Adipocyte (in vitro differentiated cells): ENCODE measurements at regions not wholly inside any gene's neighbourhood (a gene's known extent, or its start where the extent isn't known, plus 50 kb on each side); places are given as distances from the start of the nearest gene placed in this dataset.
A peak's percentile ranks its signal among the peaks of the same experiment; 100 is the strongest.

Source experiments
- DNase-seq: peaks from one replicate; pipeline ENCODE4 v3.0.0-alpha.2; 2015; ENCODE audit warnings: low read depth
- H3K27me3 ChIP-seq: replicated peaks from 2 replicates; pipeline ENCODE4 v1.7.0; 2013; ENCODE audit warnings: mild to moderate bottlenecking, low read length, moderate library complexity; ENCODE audit not compliant: control insufficient read depth, insufficient read depth
- H3K36me3 ChIP-seq: 2 replicates; pipeline ENCODE4 v1.7.0; 2013; ENCODE audit warnings: low read length, mild to moderate bottlenecking, moderate library complexity; ENCODE audit not compliant: control insufficient read depth, insufficient read depth, severe bottlenecking
- H3K4me1 ChIP-seq: 2 replicates; pipeline ENCODE4 v1.7.0; 2013; ENCODE audit warnings: mild to moderate bottlenecking, low read length, moderate library complexity; ENCODE audit not compliant: control insufficient read depth, insufficient read depth
- H3K4me3 ChIP-seq: 2 replicates; pipeline ENCODE4 v1.7.0; 2013; ENCODE audit warnings: mild to moderate bottlenecking, low read length, moderate library complexity
- H3K9ac ChIP-seq: 2 replicates; pipeline ENCODE4 v1.7.0; 2013; ENCODE audit warnings: mild to moderate bottlenecking, low read length, moderate library complexity
- H3K9me3 ChIP-seq: 2 replicates; pipeline ENCODE4 v1.7.0; 2013; ENCODE audit warnings: mild to moderate bottlenecking, low read length, moderate library complexity; ENCODE audit not compliant: control insufficient read depth

- Histone ChIP-seq H3K27me3 (no peaks in the 10 kb centered on the region), H3K4me1 (peaks cover 18% of the 10 kb centered on the region), H3K9me3 (no peaks in the 10 kb centered on the region), H3K36me3 (no peaks in the 10 kb centered on the region), H3K4me3 (no peak overlapping the region), H3K9ac (peak overlapping the region; percentile 25)
- no peak for DNase-seq
Measured at GRCh38 chr2:236862526-236862925, 223.2 kb upstream of the COPS8 start.

DNA sequence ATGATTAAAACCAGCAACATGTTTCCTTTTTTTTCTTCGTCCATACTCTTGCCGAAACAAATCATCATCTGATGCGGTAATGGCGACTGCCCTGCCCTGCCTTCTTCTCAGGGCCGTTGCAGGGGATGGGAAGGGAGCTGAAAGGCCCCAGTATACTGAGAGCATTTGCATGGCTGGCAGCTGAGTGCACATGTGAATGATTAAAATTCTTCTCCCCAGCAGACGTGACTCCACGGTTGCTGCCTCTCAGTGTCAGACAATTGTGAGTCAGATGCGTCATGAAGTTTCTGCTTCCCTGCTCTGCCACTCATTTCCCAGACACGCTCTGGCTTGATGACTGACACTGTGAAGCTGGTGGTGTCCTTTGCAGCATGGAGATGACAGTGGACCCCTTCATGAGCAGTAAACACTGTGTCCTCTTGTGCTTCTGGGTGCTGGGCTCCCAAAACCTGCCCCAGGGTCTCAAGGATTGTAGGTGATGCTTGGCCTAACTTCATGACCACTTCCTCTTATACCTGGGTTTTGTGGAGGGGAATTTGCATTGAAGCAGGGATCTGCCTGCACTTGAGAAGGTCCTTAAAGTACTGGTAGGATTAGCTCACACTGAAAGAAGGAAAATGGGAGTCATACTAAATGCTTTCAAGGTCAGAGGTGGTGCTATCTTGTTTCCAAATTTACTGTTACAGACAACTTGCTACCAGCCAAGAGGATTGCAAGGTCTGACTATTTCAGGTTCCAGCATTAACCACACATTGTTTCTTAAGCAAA, 222.5 kb upstream of the COPS8 start:
- Histone ChIP-seq H3K4me3 (no peak overlapping the region), H3K9ac (peak overlapping the region; percentile 25), H3K27me3 (no peaks in the 10 kb centered on the region), H3K9me3 (no peaks in the 10 kb centered on the region), H3K4me1 (peaks cover 18% of the 10 kb centered on the region), H3K36me3 (no peaks in the 10 kb centered on the region)
- peak; percentile 92 for DNase-seq

- no peak overlapping the region for H3K9ac ChIP-seq
- DNase-seq: no peak
- H3K9me3 ChIP-seq: no peaks in the 10 kb centered on the region
- no peak overlapping the region for H3K4me3 ChIP-seq
- no peaks in the 10 kb centered on the region for H3K27me3 ChIP-seq
- H3K36me3 ChIP-seq: no peaks in the 10 kb centered on the region
- H3K4me1 ChIP-seq: peaks cover 18% of the 10 kb centered on the region
Measured at GRCh38 chr2:236863729-236864126, 222.0 kb upstream of the COPS8 start.

- no peak for DNase-seq
- Histone ChIP-seq H3K4me3 (no peak overlapping the region), H3K4me1 (peaks cover 18% of the 10 kb centered on the region), H3K36me3 (no peaks in the 10 kb centered on the region), H3K27me3 (no peaks in the 10 kb centered on the region), H3K9ac (no peak overlapping the region), H3K9me3 (no peaks in the 10 kb centered on the region)
Measured at GRCh38 chr2:236865052-236865451, 220.6 kb upstream of the COPS8 start.

DNA sequence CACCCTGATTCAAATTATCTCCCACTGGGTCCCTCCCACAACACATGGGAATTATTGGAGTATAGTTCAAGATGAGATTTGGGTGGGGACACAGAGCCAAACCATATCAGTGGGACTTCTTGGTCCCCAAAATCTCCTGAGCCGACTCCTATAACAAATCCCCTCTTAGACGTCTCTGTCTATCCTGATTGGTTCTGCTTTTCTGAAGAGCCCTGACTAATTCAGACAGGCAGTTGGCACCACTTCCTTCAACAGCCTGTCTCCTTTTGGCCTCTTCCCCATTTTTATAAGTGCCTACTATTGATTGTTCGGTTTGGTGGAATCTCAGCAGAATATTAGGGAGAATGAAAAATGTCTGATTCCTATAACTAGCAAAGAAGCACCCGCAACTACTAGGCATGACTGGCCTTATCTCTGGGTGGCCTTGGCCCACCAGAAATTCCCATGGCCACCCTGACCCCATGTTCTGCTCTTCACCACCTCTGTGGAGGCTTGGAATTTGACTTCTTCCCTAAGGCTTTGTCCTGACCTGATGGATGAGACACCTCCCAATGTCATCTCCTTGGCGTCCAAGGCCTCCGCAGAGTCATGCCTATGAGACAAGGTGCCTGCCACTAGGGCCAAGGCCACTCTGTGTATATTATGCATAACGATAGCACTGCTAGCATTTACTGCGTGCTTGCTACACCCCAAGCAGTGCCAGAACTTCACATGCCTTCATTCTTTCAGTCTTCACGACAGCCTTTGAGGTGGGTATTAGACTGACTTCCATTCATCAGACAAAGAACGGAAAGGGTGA, 218.9 kb upstream of the COPS8 start:
- Histone ChIP-seq H3K9ac (no peak overlapping the region), H3K4me1 (peaks cover 25% of the 10 kb centered on the region), H3K36me3 (no peaks in the 10 kb centered on the region), H3K27me3 (no peaks in the 10 kb centered on the region), H3K4me3 (no peak overlapping the region), H3K9me3 (no peaks in the 10 kb centered on the region)
- DNase-seq: no peak

- Histone ChIP-seq H3K27me3 (no peaks in the 10 kb centered on the region), H3K36me3 (no peaks in the 10 kb centered on the region), H3K9me3 (no peaks in the 10 kb centered on the region), H3K4me3 (no peak overlapping the region), H3K4me1 (peaks cover 26% of the 10 kb centered on the region), H3K9ac (no peak overlapping the region)
- no peak for DNase-seq
Measured at GRCh38 chr2:236867441-236868260, 218.0 kb upstream of the COPS8 start.

GRCh38 chr2:236870370-236870769, 215.3 kb upstream of the COPS8 start:
- Histone ChIP-seq H3K9me3 (no peaks in the 10 kb centered on the region), H3K27me3 (no peaks in the 10 kb centered on the region), H3K4me1 (peaks cover 13% of the 10 kb centered on the region), H3K4me3 (no peak overlapping the region), H3K9ac (no peak overlapping the region), H3K36me3 (no peaks in the 10 kb centered on the region)
- DNase-seq: no peak

GRCh38 chr2:236871500-236872001, 214.1 kb upstream of the COPS8 start:
- Histone ChIP-seq H3K4me3 (no peak overlapping the region), H3K4me1 (peaks cover 16% of the 10 kb centered on the region), H3K9ac (peak overlapping the region; percentile 27), H3K36me3 (no peaks in the 10 kb centered on the region), H3K27me3 (no peaks in the 10 kb centered on the region), H3K9me3 (no peaks in the 10 kb centered on the region)
- DNase-seq: peak; percentile 87

DNA sequence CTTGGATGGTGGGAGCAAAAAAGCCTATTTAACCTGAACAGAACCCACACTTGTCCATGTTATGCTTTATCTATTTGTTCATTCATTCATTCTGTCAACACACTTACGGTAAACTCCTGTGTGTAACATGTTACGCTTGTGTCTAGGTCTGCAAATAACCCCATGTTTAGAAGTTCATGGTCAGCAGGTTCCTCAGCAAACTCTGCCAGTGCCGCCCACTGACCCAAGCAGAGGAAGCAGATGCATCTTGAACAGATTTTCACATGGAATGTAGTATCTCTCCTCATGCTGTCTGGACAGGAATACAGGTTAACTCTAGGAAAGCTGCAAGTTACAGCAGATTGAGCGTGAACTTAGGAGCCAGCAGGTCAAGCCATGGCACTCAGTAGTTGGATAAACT, 213.7 kb upstream of the COPS8 start:
- Histone ChIP-seq H3K27me3 (no peaks in the 10 kb centered on the region), H3K36me3 (no peaks in the 10 kb centered on the region), H3K4me3 (no peak overlapping the region), H3K4me1 (peaks cover 16% of the 10 kb centered on the region), H3K9ac (peak overlapping the region; percentile 27), H3K9me3 (no peaks in the 10 kb centered on the region)
- no peak for DNase-seq

DNA sequence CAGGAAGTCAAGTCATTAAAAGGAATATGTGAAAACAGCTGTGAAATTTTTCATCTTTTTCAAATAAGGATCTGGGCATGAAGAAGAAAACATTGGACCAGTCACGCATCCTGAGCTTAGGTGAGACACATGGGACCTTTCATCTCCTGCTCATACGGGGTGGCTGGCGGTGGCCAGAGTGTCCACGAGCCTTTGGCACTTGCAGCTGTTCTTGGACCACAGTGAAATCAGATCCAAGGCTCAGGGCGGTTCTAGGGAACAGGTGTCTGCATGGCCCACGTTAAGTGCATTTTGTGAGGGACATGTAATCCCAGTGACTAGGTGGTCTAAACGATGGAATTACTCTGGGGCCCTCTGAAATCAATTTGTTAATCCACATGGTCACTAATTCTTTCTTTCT, 212.7 kb upstream of the COPS8 start:
- no peak for DNase-seq
- no peaks in the 10 kb centered on the region for H3K9me3 ChIP-seq
- H3K36me3 ChIP-seq: no peaks in the 10 kb centered on the region
- H3K27me3 ChIP-seq: no peaks in the 10 kb centered on the region
- no peak overlapping the region for H3K4me3 ChIP-seq
- no peak overlapping the region for H3K9ac ChIP-seq
- peaks cover 16% of the 10 kb centered on the region for H3K4me1 ChIP-seq

DNA sequence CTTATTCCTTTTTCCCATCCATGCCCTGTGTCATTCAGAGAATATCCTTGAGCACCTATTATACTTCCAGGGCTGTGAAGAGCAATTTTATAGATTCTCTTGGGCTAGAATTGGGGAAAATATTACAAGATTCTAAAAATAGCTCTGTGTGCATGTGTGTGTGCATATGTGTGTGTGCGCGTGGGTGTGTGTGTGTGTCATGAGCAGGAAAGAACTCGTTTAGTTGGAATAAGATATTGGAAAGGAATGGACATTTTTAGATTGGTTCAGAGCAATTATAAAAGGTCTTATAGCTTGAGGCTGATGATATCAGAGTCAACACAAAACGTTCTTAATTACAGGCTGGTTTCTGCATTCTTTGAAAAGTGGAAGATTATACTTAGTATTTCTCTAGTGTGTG, 212.1 kb upstream of the COPS8 start:
- H3K4me3 ChIP-seq: no peak overlapping the region
- H3K36me3 ChIP-seq: no peaks in the 10 kb centered on the region
- no peaks in the 10 kb centered on the region for H3K9me3 ChIP-seq
- H3K27me3 ChIP-seq: no peaks in the 10 kb centered on the region
- no peak for DNase-seq
- peaks cover 16% of the 10 kb centered on the region for H3K4me1 ChIP-seq
- H3K9ac ChIP-seq: no peak overlapping the region
